GM12801 (cell line): ENCODE measurements at regions not wholly inside any gene's neighbourhood (a gene's known extent, or its start where the extent isn't known, plus 50 kb on each side); places are given as distances from the start of the nearest gene placed in this dataset.

Experiments used
- TF ChIP-seq, protein P1 (sequence below): IDR thresholded peaks from one replicate; pipeline ENCODE4 v1.5.1; 2011; ENCODE audit warnings: control low read depth; ENCODE audit not compliant: insufficient read length; ENCODE audit errors: extremely low read depth

DNA sequence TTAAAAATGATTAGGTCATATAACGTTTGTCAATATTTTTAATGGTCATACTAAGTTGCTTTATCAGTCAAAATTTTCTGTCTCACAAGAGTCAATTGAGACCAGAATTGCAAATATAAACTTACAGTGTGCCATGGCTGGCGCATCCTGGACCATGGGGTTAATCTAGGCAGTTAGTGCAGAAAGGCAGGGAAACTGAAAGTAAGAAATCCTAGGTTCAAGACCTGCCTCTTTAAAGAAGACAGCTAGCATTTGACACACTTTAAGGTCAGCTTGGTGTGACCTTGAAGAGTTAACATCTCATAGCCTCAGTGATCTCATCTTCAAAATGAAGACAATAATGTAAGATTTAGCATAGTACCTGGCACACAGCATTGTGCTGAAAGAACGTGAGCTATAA, 210.0 kb upstream of the DAB1 start:
- TF ChIP-seq, protein P1, sequence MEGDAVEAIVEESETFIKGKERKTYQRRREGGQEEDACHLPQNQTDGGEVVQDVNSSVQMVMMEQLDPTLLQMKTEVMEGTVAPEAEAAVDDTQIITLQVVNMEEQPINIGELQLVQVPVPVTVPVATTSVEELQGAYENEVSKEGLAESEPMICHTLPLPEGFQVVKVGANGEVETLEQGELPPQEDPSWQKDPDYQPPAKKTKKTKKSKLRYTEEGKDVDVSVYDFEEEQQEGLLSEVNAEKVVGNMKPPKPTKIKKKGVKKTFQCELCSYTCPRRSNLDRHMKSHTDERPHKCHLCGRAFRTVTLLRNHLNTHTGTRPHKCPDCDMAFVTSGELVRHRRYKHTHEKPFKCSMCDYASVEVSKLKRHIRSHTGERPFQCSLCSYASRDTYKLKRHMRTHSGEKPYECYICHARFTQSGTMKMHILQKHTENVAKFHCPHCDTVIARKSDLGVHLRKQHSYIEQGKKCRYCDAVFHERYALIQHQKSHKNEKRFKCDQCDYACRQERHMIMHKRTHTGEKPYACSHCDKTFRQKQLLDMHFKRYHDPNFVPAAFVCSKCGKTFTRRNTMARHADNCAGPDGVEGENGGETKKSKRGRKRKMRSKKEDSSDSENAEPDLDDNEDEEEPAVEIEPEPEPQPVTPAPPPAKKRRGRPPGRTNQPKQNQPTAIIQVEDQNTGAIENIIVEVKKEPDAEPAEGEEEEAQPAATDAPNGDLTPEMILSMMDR = no peak

DNA sequence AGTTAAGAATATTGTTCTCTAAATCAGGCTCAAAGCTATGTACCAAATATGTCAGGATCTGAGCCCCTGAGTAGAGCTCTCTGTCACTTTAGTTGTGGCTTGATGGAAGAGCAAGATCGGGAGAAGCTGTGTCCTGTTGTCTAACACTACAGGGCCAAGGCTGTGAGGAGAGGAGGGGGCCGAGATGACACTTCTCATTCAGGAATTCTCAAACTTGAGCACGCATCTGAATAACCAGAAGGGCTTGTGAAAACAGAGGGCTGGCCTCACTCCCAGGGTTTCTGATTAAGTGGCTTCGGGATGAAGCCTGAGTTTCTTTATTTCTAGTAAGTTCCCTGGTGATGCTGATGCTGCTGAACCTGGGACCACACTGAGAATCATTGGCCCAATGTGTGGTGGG, 209.2 kb upstream of the DAB1 start:
- TF ChIP-seq, protein P1 = no peak

DNA sequence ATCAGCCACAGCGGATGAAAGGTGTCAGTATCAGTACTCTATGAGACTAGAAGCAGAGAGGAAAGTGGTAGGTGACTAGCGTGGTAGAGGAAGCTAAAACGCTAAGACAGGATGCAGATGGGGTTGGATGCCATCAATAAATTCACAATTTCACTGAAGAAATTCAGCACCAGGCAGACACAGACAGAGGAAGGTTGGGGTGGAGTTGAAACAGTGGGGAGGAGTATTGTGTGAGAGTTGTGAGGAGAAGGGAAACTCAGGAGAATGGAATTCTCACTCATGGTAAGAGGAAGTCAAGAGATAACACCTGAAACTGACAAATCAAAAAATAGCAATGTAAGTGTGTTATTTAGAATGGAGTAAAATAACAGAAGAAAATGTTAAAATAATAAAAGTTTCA, 208.5 kb upstream of the DAB1 start:
- TF ChIP-seq, protein P1 = no peak

DNA sequence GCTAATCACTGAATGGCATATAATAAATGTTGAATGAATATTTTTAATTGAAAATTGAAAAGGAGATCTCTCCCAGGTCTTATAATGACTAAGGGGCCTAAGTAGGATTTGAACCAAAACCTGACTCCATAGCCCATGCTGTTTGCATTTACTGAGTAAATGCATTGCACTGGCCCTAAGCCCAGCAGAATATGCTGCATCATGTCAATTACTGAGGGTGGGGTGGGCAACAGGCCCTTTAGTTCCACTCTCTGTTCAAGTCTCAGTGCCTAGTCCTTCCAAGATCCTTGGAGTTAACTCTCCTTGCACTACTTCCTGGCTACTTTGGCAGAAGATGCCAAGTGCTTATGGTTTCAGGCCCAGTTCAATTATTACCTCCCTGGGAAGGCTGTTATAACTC, 203.8 kb upstream of the DAB1 start:
- TF ChIP-seq, protein P1 = no peak

DNA sequence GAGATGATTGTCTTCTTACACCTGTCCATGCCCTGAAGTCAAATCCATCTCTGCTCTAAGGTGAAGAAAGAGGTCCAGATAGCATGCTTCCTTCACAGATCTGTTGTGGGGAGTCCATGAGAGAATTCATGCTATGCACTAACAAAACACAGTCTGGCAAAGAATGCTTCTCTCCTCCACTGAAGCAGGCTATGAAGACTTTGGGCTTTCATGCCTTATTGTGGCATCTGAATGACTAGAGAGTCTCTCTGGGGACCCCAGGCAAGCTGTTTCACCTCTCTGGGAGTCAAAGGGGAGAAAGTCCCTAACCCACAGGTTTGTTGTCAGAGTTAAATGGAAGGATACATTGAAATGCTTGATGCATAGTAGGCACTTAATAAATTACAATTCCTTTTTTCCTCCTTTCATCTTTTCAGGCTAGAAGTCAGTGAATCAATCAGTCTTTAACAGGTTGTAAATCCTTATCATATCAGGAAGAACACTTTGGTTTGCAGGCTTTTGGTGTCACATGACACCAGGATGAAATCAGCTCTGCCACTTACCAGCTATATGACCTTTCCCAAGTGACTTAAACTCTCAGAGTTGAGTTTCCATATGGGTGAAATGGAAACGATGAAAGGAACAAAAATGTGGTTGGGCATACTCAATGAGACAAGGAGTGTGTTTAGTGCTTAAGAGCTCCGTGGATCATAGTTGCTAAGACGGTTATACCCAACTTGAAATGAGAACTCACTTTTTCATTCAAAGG, 200.1 kb upstream of the DAB1 start:
- TF ChIP-seq, protein P1 = no peak

DNA sequence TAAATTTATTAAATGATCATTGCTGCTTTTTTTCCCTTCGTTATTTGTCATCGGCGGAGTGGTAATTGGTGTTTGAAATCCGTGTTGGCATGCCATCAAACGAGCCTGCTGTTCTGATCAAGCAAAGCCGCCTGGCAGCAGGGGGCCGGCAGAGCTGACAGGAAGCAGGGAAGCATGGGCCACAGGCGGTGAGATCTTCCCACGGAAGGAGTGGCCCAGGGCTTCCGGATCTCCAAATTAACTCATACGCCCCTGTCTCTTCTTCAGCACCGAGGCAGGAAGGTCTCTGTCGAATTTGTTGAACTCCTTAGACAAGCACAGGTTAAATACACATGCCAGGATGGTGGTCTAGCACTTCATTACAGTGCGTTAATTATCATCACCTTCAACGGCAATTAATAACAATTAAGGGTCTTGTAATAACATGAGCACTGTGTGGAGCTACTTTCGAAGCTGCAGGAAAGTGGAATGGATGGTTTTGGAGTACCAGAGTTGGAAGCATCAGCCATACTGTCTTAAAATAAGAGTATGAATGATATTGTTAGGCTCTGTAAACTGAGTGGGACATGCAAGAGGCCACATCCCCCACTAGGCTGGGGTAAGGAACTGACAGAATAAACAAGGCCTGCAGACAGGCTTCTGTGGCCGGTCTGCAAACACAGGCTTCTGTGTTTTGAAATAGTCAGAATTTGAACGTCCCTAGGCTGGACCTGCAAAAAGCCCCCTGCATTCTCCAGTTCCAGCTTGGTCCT, 199.4 kb upstream of the DAB1 start:
- TF ChIP-seq, protein P1 = no peak

DNA sequence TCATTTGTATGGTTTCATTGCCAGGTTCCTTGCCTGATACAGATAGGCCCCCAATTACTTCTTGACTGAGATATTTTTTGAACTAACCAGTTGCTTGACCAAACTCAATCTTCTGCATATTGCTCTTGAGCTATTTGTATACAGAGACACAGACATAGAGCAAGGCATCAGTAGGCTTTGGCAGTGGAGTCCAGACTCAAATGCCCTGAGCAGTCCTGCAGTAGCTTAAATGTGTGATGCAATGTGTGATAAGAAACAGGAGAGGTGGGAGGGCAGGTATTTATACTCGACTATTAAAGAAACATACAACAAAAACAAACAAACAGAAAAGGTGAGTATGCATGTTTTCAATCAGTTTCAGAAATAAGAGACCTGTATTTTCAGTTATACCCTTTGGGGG, 197.9 kb upstream of the DAB1 start:
- TF ChIP-seq, protein P1 = no peak
